Suprapubic skin (tissue), 4 donors: ENCODE measurements at regions not wholly inside any gene's neighbourhood (a gene's known extent, or its start where the extent isn't known, plus 50 kb on each side); places are given as distances from the start of the nearest gene placed in this dataset.

Experiments used
- DNase-seq, 2 donors: peaks; one replicate each; pipeline ENCODE4 v3.0.0-alpha.2; 2019; ENCODE audit warnings: low spot score in 2 of 2
- H3K27ac ChIP-seq: fragments of 200-600 bp; sonication (generic); one replicate; pipeline ENCODE4 v1.5.1; 2019
- H3K27me3 ChIP-seq: fragments of 200-600 bp; sonication (generic); one replicate; pipeline ENCODE4 v1.5.1; 2019
- H3K36me3 ChIP-seq: fragments of 200-600 bp; sonication (generic); one replicate; pipeline ENCODE4 v1.5.1; 2019
- H3K4me1 ChIP-seq: fragments of 200-600 bp; sonication (generic); one replicate; pipeline ENCODE4 v1.5.1; 2019
- H3K4me3 ChIP-seq: fragments of 200-600 bp; sonication (generic); one replicate; pipeline ENCODE4 v1.5.1; 2019; ENCODE audit warnings: mild to moderate bottlenecking
- H3K9me3 ChIP-seq: fragments of 200-600 bp; sonication (generic); one replicate; pipeline ENCODE4 v1.5.1; 2019
- EP300 ChIP-seq: sonication (generic); formaldehyde crosslinking; IDR thresholded peaks from one replicate; pipeline ENCODE4 v1.6.1; 2017; ENCODE audit warnings: antibody characterized with exemption
- POLR2A ChIP-seq, 2 donors: fragments of 450-650 bp; IDR thresholded peaks; one replicate each; pipeline ENCODE4 v1.6.1; 2017; ENCODE audit warnings: antibody characterized with exemption in 2 of 2, mild to moderate bottlenecking in 2 of 2, moderate library complexity in 2 of 2
- POLR2AphosphoS5 ChIP-seq, 3 donors: sonication (generic); formaldehyde crosslinking; IDR thresholded peaks; one replicate each; pipeline ENCODE4 v1.6.1; 2017; ENCODE audit warnings: antibody characterized with exemption in 3 of 3
- WGBS: methylation state at CpG from one replicate; pipeline ENCODE4 v1.1.5; 2018; 5-methylcytosine and 5-hydroxymethylcytosine counted together
- TF ChIP-seq, protein P1 (sequence below), 2 donors: fragments of 200-600 bp in 1 of 2; fragments of 450-650 bp in 1 of 2; sonication (generic) in 1 of 2; IDR thresholded peaks; one replicate each; pipeline ENCODE4 v1.5.1; 2016 to 2019; ENCODE audit warnings: antibody characterized with exemption in 2 of 2, mild to moderate bottlenecking in 1 of 2, moderate library complexity in 1 of 2

DNA sequence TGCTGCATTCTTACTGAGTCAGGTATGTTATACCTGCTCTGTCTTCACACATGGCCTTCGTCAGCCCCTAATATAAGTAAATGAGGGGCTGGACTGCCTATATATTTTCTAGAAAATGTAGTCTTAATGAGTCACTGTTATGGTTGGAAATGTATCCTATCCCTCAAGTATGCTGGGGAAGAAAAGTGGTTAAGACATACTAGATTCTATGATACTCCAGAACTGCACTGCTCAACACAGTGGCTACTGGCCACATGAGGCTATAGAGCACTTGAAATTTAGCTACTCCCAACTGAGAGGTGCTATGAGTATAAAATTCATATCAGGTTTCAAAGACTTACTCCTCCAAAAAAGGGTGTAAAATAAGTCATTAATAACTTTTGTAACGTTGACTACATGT lies 104.3 kb upstream of the STEAP1B start:
- H3K4me3 ChIP-seq, result no peak overlapping the region
- no peaks in the 10 kb centered on the region for H3K36me3 ChIP-seq
- DNase-seq, result no peak
- no peaks in the 10 kb centered on the region for H3K27me3 ChIP-seq
- WGBS, result 79% methylated on average over 2 of the region's 2 CpGs
- no peaks in the 10 kb centered on the region for H3K9me3 ChIP-seq
- H3K27ac ChIP-seq, result no peak overlapping the region
- peaks cover 6% of the 10 kb centered on the region for H3K4me1 ChIP-seq
- TF ChIP-seq POLR2AphosphoS5 (IDR thresholded peaks at IDR 0.05) (no peak), POLR2A (IDR thresholded peaks at IDR 0.05) (no peak), EP300 (no peak)
- TF ChIP-seq, protein P1, sequence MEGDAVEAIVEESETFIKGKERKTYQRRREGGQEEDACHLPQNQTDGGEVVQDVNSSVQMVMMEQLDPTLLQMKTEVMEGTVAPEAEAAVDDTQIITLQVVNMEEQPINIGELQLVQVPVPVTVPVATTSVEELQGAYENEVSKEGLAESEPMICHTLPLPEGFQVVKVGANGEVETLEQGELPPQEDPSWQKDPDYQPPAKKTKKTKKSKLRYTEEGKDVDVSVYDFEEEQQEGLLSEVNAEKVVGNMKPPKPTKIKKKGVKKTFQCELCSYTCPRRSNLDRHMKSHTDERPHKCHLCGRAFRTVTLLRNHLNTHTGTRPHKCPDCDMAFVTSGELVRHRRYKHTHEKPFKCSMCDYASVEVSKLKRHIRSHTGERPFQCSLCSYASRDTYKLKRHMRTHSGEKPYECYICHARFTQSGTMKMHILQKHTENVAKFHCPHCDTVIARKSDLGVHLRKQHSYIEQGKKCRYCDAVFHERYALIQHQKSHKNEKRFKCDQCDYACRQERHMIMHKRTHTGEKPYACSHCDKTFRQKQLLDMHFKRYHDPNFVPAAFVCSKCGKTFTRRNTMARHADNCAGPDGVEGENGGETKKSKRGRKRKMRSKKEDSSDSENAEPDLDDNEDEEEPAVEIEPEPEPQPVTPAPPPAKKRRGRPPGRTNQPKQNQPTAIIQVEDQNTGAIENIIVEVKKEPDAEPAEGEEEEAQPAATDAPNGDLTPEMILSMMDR (IDR thresholded peaks at IDR 0.05), result no peak

DNA sequence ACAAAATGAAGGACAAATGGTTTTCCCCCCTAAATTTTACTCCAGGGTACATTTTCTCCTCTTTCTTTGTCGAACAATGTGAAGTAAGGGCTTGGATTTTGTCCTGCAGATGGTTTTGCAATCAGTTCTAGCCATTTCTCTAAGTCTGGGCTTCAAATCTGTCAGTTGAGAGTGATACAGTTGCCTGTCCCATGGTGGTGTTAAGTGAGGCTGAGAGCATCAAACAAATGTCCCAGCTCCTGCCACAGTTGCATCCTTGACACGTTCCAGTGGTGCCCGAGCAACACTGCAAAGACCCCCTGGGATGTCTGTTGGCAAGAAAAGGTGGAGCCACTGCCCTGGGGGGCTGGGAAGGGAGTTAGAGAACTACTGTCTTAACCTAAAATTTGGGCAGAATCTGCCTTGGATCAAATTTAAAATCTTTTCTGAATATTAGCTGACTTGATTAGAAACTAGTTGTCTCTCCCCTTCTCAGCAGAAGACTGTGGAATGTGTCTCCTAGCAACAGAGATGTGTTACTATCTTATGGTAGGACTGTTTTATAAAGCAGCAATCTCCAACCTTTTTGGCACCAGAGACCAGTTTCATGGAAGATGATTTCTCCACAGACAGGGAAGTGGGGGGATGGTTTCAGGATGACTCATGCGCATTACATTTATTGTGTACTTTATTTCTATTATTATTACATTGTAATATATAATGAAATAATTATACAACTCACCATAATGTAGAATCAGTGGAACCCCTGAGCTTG lies 102.0 kb upstream of the STEAP1B start:
- WGBS, result 57% methylated on average over 4 of the region's 4 CpGs
- H3K4me1 ChIP-seq, result peaks cover 6% of the 10 kb centered on the region

DNA sequence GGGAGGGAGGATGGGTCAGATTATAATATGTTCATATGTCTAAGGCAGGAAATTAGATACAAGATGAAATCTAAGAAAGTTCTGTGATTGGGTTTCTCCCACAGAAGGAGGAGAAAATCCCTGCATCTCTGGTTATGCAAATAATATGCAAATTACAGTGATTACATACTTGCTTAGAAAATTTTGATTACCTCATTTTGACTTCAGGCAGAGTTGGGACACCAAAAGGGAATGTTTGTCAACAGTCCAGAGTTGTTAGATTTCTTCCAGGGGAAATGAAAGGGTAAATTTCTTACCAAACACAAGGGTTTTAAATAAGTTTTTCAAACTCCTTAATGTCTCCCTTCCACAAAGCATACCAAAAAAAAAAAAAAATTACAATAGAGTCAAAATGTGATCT lies 101.4 kb upstream of the STEAP1B start:
- Histone ChIP-seq H3K9me3 (no peaks in the 10 kb centered on the region), H3K27me3 (no peaks in the 10 kb centered on the region), H3K4me3 (no peak overlapping the region), H3K36me3 (no peaks in the 10 kb centered on the region), H3K4me1 (peaks cover 6% of the 10 kb centered on the region), H3K27ac (no peak overlapping the region)
- TF ChIP-seq POLR2AphosphoS5 (IDR thresholded peaks at IDR 0.05), result no peak
- DNase-seq, result no peak

More for the DNA sequence above, 102.0 kb upstream of the STEAP1B start:
- no peak for DNase-seq
- Histone ChIP-seq H3K9me3 (no peaks in the 10 kb centered on the region), H3K27ac (no peak overlapping the region), H3K4me3 (no peak overlapping the region), H3K36me3 (no peaks in the 10 kb centered on the region), H3K27me3 (no peaks in the 10 kb centered on the region)
- TF ChIP-seq EP300, result no peak
- TF ChIP-seq, protein P1 (IDR thresholded peaks at IDR 0.05), result no peak
- TF ChIP-seq POLR2A (IDR thresholded peaks at IDR 0.05), result no peak
- no peak for TF ChIP-seq POLR2AphosphoS5 (IDR thresholded peaks at IDR 0.05)

DNA sequence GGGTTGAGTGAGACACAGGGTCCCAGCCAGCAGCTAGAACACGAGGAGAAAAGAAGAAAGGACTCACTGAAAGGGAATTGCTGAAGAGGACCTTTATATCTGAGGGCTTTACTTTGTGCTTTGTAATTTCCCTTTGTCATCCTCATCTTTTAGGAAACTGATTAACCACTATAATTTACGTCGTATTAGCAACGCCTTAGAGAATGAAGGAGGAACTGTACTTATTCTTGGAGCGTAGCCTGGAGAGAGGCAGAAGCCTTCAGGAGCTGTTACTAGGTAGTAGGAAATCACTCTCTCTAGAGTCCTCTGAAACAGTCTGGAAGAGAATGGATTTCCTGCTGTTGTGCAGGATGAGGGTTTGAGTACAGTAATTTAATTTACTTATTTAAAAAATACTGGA lies 101.0 kb upstream of the STEAP1B start:
- DNase-seq, result no peak
- TF ChIP-seq POLR2A (IDR thresholded peaks at IDR 0.05) (no peak), EP300 (no peak), POLR2AphosphoS5 (IDR thresholded peaks at IDR 0.05) (no peak)
- TF ChIP-seq, protein P1 (IDR thresholded peaks at IDR 0.05), result no peak
- WGBS, result 70% methylated on average over 5 of the region's 5 CpGs
- peaks cover 6% of the 10 kb centered on the region for H3K4me1 ChIP-seq
- no peak overlapping the region for H3K27ac ChIP-seq
- H3K4me3 ChIP-seq, result no peak overlapping the region
- H3K9me3 ChIP-seq, result no peaks in the 10 kb centered on the region
- H3K27me3 ChIP-seq, result no peaks in the 10 kb centered on the region
- no peaks in the 10 kb centered on the region for H3K36me3 ChIP-seq

DNA sequence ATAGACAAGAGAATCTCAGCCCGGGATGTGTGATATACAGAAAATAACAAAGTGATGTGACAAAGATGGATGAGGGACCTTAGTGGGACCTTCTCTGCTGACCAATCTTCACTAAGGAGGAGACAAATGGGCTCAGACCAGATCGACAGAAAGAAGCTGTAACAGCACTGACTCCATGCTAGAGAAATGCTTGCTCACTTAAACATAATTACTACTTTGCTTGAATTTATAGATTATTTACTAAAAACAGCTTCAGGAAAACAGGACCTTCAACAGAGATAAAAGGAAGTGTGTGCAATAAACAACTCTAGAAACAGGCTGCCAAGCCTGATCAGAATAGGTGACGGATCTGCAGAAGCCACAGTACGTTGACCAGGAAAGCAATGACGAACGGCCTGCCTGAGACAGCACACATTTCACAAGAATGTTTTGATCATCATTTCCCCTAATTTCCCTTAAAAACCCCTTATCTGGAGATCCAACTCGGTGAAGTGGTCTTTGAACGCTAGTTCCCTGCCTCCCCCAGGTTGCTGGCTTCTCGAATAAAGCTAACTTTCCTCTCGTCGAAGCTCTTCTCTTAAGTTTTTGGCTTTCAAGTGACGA lies 98.4 kb upstream of the STEAP1B start:
- no peak for DNase-seq
- Histone ChIP-seq H3K27ac (no peak overlapping the region), H3K27me3 (no peaks in the 10 kb centered on the region), H3K36me3 (no peaks in the 10 kb centered on the region), H3K9me3 (no peaks in the 10 kb centered on the region), H3K4me1 (peaks cover 6% of the 10 kb centered on the region), H3K4me3 (no peak overlapping the region)
- 84% methylated on average over 12 of the region's 12 CpGs for WGBS
- TF ChIP-seq POLR2A (IDR thresholded peaks at IDR 0.05), result no peak
- TF ChIP-seq, protein P1 (IDR thresholded peaks at IDR 0.05), result no peak
- no peak for TF ChIP-seq POLR2AphosphoS5 (IDR thresholded peaks at IDR 0.05)
- no peak for TF ChIP-seq EP300
